ENCODE measurements at regions not wholly inside any gene's neighbourhood (a gene's known extent, or its start where the extent isn't known, plus 50 kb on each side); places are given as distances from the start of the nearest gene placed in this dataset.

DNA sequence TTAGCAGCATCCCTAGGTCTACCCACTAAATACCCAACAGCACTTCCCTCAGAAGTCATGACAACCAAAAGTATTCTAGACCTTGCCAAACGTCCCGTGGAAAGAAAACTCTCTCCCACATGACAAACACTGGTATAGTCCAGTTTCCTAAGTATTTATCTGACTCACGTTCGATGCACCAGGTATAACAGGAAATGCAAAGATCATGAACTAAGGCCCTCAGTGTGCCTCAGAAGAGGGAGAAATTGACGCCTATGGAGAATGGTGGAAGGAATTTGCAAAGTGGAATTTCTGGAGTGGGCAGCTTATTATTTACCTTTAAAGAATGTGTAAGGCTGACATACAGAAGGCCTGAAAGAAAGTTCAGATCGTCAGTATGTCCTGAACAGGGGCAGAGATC lies 523.6 kb upstream of the DAB1 start:
- TF ChIP-seq OSR1 (CRISPR knock-in tag; IDR thresholded peaks at IDR 0.05), result no peak
- TF ChIP-seq ZNF565 (CRISPR knock-in tag; conservative IDR thresholded peaks at IDR 0.05; ENCODE audit: low read depth), result no peak
- TF ChIP-seq ARNTL (CRISPR knock-in tag; IDR thresholded peaks at IDR 0.05; ENCODE audit: borderline replicate concordance, low read depth), result no peak
- no peak for TF ChIP-seq ZFP30 (CRISPR knock-in tag; IDR thresholded peaks at IDR 0.05)
- ATAC-seq, result no peak

- ATAC-seq, result no peak
- TF ChIP-seq RARB (CRISPR knock-in tag; IDR thresholded peaks at IDR 0.05) (no peak), ISL1 (CRISPR knock-in tag; IDR thresholded peaks at IDR 0.05) (no peak), ZFP30 (CRISPR knock-in tag; IDR thresholded peaks at IDR 0.05) (no peak)
- TF ChIP-seq, protein P1, sequence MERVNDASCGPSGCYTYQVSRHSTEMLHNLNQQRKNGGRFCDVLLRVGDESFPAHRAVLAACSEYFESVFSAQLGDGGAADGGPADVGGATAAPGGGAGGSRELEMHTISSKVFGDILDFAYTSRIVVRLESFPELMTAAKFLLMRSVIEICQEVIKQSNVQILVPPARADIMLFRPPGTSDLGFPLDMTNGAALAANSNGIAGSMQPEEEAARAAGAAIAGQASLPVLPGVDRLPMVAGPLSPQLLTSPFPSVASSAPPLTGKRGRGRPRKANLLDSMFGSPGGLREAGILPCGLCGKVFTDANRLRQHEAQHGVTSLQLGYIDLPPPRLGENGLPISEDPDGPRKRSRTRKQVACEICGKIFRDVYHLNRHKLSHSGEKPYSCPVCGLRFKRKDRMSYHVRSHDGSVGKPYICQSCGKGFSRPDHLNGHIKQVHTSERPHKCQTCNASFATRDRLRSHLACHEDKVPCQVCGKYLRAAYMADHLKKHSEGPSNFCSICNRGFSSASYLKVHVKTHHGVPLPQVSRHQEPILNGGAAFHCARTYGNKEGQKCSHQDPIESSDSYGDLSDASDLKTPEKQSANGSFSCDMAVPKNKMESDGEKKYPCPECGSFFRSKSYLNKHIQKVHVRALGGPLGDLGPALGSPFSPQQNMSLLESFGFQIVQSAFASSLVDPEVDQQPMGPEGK (CRISPR knock-in tag; IDR thresholded peaks at IDR 0.05; ENCODE audit: borderline replicate concordance), result no peak
- TF ChIP-seq, protein P2, sequence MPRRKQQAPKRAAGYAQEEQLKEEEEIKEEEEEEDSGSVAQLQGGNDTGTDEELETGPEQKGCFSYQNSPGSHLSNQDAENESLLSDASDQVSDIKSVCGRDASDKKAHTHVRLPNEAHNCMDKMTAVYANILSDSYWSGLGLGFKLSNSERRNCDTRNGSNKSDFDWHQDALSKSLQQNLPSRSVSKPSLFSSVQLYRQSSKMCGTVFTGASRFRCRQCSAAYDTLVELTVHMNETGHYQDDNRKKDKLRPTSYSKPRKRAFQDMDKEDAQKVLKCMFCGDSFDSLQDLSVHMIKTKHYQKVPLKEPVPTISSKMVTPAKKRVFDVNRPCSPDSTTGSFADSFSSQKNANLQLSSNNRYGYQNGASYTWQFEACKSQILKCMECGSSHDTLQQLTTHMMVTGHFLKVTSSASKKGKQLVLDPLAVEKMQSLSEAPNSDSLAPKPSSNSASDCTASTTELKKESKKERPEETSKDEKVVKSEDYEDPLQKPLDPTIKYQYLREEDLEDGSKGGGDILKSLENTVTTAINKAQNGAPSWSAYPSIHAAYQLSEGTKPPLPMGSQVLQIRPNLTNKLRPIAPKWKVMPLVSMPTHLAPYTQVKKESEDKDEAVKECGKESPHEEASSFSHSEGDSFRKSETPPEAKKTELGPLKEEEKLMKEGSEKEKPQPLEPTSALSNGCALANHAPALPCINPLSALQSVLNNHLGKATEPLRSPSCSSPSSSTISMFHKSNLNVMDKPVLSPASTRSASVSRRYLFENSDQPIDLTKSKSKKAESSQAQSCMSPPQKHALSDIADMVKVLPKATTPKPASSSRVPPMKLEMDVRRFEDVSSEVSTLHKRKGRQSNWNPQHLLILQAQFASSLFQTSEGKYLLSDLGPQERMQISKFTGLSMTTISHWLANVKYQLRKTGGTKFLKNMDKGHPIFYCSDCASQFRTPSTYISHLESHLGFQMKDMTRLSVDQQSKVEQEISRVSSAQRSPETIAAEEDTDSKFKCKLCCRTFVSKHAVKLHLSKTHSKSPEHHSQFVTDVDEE (CRISPR knock-in tag; IDR thresholded peaks at IDR 0.05), result no peak
These were observed 521.2 kb upstream of the DAB1 start for GRCh38 chr1:57945045-57945444.

- TF ChIP-seq, protein P3, sequence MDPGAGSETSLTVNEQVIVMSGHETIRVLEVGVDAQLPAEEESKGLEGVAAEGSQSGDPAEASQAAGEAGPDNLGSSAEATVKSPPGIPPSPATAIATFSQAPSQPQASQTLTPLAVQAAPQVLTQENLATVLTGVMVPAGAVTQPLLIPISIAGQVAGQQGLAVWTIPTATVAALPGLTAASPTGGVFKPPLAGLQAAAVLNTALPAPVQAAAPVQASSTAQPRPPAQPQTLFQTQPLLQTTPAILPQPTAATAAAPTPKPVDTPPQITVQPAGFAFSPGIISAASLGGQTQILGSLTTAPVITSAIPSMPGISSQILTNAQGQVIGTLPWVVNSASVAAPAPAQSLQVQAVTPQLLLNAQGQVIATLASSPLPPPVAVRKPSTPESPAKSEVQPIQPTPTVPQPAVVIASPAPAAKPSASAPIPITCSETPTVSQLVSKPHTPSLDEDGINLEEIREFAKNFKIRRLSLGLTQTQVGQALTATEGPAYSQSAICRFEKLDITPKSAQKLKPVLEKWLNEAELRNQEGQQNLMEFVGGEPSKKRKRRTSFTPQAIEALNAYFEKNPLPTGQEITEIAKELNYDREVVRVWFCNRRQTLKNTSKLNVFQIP (CRISPR knock-in tag; IDR thresholded peaks at IDR 0.05; ENCODE audit: borderline replicate concordance, low read depth), result no peak
- TF ChIP-seq ISL1 (CRISPR knock-in tag; IDR thresholded peaks at IDR 0.05) (no peak), ZNF8 (CRISPR knock-in tag; IDR thresholded peaks at IDR 0.05) (no peak), ZC3H10 (CRISPR knock-in tag; IDR thresholded peaks at IDR 0.05) (no peak), ZNF70 (CRISPR knock-in tag; IDR thresholded peaks at IDR 0.05) (no peak), TOX (CRISPR knock-in tag; IDR thresholded peaks at IDR 0.05; ENCODE audit: borderline replicate concordance) (no peak), RARB (CRISPR knock-in tag; IDR thresholded peaks at IDR 0.05) (no peak), GLIS3 (CRISPR knock-in tag; IDR thresholded peaks at IDR 0.05) (no peak), CSDC2 (CRISPR knock-in tag; IDR thresholded peaks at IDR 0.05) (no peak), PPARA (CRISPR knock-in tag; IDR thresholded peaks at IDR 0.05; ENCODE audit: borderline replicate concordance) (no peak), ESRRG (CRISPR knock-in tag; IDR thresholded peaks at IDR 0.05) (no peak), TCF4 (CRISPR knock-in tag; IDR thresholded peaks at IDR 0.05; ENCODE audit: borderline replicate concordance) (no peak)
- TF ChIP-seq, protein P1 (CRISPR knock-in tag; IDR thresholded peaks at IDR 0.05; ENCODE audit: borderline replicate concordance), result no peak
- ATAC-seq, result no peak
These were observed 519.5 kb upstream of the DAB1 start for GRCh38 chr1:57943365-57943764.

DNA sequence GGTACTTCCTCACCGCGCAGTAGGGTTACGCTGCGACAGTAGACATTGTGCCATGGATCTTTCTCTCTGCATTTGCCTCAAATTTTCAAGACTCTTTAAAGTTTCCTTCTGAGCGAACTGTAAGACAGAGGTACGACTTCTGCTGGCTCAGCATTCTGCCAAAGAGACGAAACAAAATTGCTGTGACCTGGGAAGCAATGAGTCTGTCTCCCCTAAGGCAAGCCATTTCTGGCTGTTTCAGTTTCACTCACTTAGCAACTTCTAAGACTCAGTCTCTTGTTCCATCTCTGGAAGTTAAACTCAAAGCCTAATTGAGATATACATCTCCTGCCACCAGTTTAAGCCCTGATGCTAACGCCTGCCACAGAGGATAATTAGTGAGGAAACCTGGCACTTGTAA lies 510.9 kb upstream of the DAB1 start:
- ATAC-seq, result no peak
- TF ChIP-seq ZNF565 (CRISPR knock-in tag; conservative IDR thresholded peaks at IDR 0.05; ENCODE audit: low read depth) (no peak), TOX (CRISPR knock-in tag; IDR thresholded peaks at IDR 0.05; ENCODE audit: borderline replicate concordance) (no peak), ARNTL (CRISPR knock-in tag; IDR thresholded peaks at IDR 0.05; ENCODE audit: borderline replicate concordance, low read depth) (no peak), SNAI2 (CRISPR knock-in tag; IDR thresholded peaks at IDR 0.05) (no peak), ZFP3 (CRISPR knock-in tag; IDR thresholded peaks at IDR 0.05) (no peak), ZNF70 (CRISPR knock-in tag; IDR thresholded peaks at IDR 0.05) (no peak), GLIS3 (CRISPR knock-in tag; IDR thresholded peaks at IDR 0.05) (no peak), CSDC2 (CRISPR knock-in tag; IDR thresholded peaks at IDR 0.05) (no peak), ZNF8 (CRISPR knock-in tag; IDR thresholded peaks at IDR 0.05) (no peak), ESRRG (CRISPR knock-in tag; IDR thresholded peaks at IDR 0.05) (no peak), RARB (CRISPR knock-in tag; IDR thresholded peaks at IDR 0.05) (no peak), BACH2 (CRISPR knock-in tag; IDR thresholded peaks at IDR 0.05; ENCODE audit: borderline replicate concordance) (no peak)
- TF ChIP-seq, protein P1 (CRISPR knock-in tag; IDR thresholded peaks at IDR 0.05; ENCODE audit: borderline replicate concordance), result no peak
- TF ChIP-seq, protein P4, sequence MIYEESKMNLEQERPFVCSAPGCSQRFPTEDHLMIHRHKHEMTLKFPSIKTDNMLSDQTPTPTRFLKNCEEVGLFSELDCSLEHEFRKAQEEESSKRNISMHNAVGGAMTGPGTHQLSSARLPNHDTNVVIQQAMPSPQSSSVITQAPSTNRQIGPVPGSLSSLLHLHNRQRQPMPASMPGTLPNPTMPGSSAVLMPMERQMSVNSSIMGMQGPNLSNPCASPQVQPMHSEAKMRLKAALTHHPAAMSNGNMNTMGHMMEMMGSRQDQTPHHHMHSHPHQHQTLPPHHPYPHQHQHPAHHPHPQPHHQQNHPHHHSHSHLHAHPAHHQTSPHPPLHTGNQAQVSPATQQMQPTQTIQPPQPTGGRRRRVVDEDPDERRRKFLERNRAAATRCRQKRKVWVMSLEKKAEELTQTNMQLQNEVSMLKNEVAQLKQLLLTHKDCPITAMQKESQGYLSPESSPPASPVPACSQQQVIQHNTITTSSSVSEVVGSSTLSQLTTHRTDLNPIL (CRISPR knock-in tag; IDR thresholded peaks at IDR 0.05; ENCODE audit: low read depth), result no peak
- TF ChIP-seq, protein P5, sequence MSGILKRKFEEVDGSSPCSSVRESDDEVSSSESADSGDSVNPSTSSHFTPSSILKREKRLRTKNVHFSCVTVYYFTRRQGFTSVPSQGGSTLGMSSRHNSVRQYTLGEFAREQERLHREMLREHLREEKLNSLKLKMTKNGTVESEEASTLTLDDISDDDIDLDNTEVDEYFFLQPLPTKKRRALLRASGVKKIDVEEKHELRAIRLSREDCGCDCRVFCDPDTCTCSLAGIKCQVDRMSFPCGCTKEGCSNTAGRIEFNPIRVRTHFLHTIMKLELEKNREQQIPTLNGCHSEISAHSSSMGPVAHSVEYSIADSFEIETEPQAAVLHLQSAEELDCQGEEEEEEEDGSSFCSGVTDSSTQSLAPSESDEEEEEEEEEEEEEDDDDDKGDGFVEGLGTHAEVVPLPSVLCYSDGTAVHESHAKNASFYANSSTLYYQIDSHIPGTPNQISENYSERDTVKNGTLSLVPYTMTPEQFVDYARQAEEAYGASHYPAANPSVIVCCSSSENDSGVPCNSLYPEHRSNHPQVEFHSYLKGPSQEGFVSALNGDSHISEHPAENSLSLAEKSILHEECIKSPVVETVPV (CRISPR knock-in tag; IDR thresholded peaks at IDR 0.05), result no peak
